ENCODE measurements at regions not wholly inside any gene's neighbourhood (a gene's known extent, or its start where the extent isn't known, plus 50 kb on each side); places are given as distances from the start of the nearest gene placed in this dataset.
A peak's percentile ranks its signal among the peaks of the same experiment; 100 is the strongest.

DNA sequence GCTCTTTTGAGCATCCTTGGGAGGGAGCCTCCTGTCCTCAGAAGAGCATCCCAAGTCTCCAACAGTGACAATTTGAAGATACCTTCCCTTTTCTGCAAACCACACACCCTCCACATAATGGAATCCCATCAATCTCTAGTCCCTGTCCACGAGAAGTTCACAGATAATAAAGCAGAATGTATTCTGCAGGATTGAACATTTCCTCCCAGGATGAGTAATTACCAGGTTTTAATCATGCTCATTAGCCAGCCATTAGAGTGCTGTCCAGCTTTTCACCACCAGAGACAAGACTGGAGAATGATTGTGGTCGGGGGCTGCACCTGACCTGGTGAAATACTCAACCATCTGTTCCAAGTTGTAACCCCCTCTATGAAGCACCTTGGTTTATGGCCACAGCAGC lies 958.6 kb downstream of the KCNMA1 start:
- H3K27ac ChIP-seq = no peak overlapping the region
- ATAC-seq (no peak), DNase-seq (no peak)
- intact Hi-C loops (cut with DNase I) = no loop called here
- no peak for TF ChIP-seq POLR2A (IDR thresholded peaks at IDR 0.05)
- TF ChIP-seq, protein P1, sequence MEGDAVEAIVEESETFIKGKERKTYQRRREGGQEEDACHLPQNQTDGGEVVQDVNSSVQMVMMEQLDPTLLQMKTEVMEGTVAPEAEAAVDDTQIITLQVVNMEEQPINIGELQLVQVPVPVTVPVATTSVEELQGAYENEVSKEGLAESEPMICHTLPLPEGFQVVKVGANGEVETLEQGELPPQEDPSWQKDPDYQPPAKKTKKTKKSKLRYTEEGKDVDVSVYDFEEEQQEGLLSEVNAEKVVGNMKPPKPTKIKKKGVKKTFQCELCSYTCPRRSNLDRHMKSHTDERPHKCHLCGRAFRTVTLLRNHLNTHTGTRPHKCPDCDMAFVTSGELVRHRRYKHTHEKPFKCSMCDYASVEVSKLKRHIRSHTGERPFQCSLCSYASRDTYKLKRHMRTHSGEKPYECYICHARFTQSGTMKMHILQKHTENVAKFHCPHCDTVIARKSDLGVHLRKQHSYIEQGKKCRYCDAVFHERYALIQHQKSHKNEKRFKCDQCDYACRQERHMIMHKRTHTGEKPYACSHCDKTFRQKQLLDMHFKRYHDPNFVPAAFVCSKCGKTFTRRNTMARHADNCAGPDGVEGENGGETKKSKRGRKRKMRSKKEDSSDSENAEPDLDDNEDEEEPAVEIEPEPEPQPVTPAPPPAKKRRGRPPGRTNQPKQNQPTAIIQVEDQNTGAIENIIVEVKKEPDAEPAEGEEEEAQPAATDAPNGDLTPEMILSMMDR (IDR thresholded peaks at IDR 0.05) = no peak
- H3K4me1 ChIP-seq = peaks cover 0 to 23% (median 0%) of the 10 kb centered on the region in 12 donors
- no peaks in the 10 kb centered on the region for H3K9me3 ChIP-seq
- H3K27me3 ChIP-seq = no peaks in the 10 kb centered on the region
- WGBS, 4 donors = 57 to 65% (median 62%) methylated on average over 2 of the region's 2 CpGs
- H3K4me3 ChIP-seq = no peak overlapping the region
- no peaks in the 10 kb centered on the region for H3K36me3 ChIP-seq

DNA sequence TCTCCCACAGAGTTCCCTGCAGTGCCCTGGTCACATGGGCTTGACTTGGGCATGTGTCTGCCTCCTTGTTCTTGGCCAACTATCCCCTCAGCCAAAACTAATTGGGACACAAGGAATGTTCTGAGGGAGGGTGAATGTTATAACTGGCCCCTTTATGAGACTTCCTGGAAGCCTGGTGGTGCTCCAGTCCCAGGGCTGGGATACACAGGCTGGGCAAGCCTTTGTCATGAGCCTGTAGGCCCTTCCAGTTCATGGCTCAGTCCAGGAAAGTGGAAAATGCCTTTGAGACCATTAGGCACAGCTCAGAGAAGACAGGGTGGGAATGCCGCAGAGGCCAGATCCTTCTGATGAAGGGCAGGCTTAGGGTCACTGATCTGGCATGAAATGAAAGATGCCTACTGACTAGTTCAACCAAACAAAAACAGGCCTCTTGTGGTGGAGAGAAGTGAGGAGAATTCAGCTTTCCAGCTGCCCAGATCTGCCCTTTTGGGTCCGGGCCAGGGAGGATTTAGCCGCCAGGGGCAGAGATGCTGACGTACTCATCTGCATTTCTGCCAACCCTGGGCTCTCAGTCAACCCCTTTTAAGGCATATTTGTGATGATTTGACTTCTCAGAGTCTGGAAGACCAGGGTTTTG lies 961.5 kb downstream of the KCNMA1 start:
- Histone ChIP-seq H3K4me1 (peaks cover 0 to 23% (median 0%) of the 10 kb centered on the region in 12 donors), H3K4me3 (no peak overlapping the region)
- WGBS, 4 donors = 68 to 77% (median 75%) methylated on average over 4 of the region's 4 CpGs

DNA sequence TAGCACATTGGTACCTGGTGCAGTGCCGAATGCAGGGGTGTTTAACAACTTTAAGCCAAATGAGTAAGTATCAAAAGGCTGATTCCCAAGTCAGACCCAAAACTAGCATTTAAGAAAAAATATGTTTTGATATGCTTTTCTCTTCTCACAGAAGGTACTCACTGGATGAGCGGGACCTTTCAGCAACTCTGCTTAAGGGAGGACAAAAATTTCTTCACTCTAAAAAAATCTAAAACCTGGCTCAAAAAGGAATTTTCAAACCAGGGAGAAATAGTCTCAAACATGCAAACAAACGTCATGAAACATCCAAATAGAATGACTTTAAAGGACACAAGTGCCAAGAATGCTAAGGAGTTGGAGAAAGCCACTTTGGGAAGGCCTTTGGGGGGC lies 962.1 kb downstream of the KCNMA1 start:
- Histone ChIP-seq H3K4me1 (peaks cover 0 to 23% (median 0%) of the 10 kb centered on the region in 12 donors), H3K9me3 (no peaks in the 10 kb centered on the region), H3K36me3 (no peaks in the 10 kb centered on the region), H3K4me3 (no peak overlapping the region), H3K27me3 (no peaks in the 10 kb centered on the region), H3K27ac (peak overlapping the region in 5 of 12 donors; percentile 45 to 60 (median 48))
- intact Hi-C loops (cut with DNase I) = no loop called here
- DNase-seq = no peak
- ATAC-seq = peak in 2 of 4 donors; percentile 14 to 20
- TF ChIP-seq POLR2A (IDR thresholded peaks at IDR 0.05) = no peak
- TF ChIP-seq, protein P1 (IDR thresholded peaks at IDR 0.05) = no peak
- WGBS, 4 donors = 62 to 71% (median 67%) methylated on average over 3 of the region's 3 CpGs

More for the DNA sequence above, 961.5 kb downstream of the KCNMA1 start:
- TF ChIP-seq POLR2A (IDR thresholded peaks at IDR 0.05) = no peak
- TF ChIP-seq, protein P1 (IDR thresholded peaks at IDR 0.05) = no peak
- intact Hi-C loops (cut with DNase I) = no loop called here
- no peaks in the 10 kb centered on the region for H3K9me3 ChIP-seq
- peak overlapping the region in 6 of 12 donors; percentile 5 to 60 (median 47) for H3K27ac ChIP-seq
- no peaks in the 10 kb centered on the region for H3K27me3 ChIP-seq
- H3K36me3 ChIP-seq = no peaks in the 10 kb centered on the region
- ATAC-seq = peak; percentile 73 to 87 (median 82)
- DNase-seq = peak in 4 of 5 donors; percentile 9 to 61 (median 34)

DNA sequence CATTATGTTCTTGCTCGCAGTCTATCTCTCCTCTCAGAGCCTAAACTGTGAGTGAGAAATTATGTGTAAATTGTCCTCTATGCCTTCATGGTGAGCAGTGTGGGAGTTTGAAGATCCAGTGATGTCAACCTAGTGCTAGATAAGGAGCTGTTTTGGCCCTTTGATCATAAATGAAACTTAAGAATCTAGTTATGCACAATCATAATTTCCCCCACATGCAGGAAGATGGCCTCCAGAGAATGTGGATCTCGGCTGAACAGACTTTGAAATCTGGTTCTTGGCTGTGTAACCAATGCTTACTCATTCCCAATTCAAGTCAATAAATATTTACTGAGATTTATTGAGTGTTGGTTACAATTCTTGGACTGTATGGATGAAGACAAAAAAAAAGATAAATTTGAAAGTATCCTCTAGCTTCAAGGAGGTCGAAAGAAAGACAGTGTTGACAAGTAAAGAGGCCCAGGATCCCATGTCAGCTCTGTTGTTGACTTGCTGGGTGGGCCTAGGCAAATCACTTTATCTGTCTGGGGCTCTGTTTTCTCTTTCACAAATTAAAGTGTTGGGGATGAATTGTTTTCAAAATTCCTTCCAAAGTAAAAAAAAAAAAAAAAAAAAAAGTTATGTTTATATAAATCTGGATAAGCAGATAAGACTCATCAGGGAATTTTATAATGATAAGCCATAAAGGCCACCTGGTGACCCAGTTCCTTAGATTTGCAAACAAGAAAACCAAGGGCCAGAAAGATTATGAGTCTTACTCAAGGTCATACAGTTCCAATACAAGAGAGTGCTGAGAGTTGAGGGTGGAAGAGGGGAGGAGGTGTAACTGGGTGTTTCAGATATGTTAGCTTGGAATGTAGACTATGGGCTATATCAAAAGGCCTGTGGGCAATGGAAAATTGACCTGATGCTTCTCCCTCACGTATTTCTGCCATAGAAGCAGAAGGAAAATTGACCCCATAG lies 969.9 kb downstream of the KCNMA1 start:
- ATAC-seq (no peak), DNase-seq (no peak)
- H3K27ac ChIP-seq = no peak overlapping the region
- no peaks in the 10 kb centered on the region for H3K36me3 ChIP-seq
- H3K4me3 ChIP-seq = no peak overlapping the region
- peaks cover 0 to 8% (median 0%) of the 10 kb centered on the region in 12 donors for H3K9me3 ChIP-seq
- H3K4me1 ChIP-seq = no peaks in the 10 kb centered on the region
- 62 to 75% (median 74%) methylated on average over 4 of the region's 4 CpGs for WGBS, 4 donors
- TF ChIP-seq POLR2A (IDR thresholded peaks at IDR 0.05) = no peak
- TF ChIP-seq, protein P1 (IDR thresholded peaks at IDR 0.05) = no peak
- H3K27me3 ChIP-seq = no peaks in the 10 kb centered on the region
- intact Hi-C loops (cut with DNase I) = no loop called here

All from heart left ventricle (tissue), 16 donors.